HG03342 (cell line): ENCODE measurements at regions not wholly inside any gene's neighbourhood (a gene's known extent, or its start where the extent isn't known, plus 50 kb on each side); places are given as distances from the start of the nearest gene placed in this dataset.
"Not testable (repeated sequence)": the region's sequence is repeated elsewhere in the genome, so short reads cannot be mapped to it uniquely, and the experiment has no call there.

Source experiments
- ATAC-seq: cut with Tn5 transposase; IDR thresholded peaks from one replicate; pipeline ENCODE4 v1.9.1; 2021; ENCODE audit warnings: mild to moderate bottlenecking, moderate library complexity; ENCODE audit not compliant: unreplicated experiment

- no peak for ATAC-seq
These were observed 2004.6 kb upstream of the WWC1 start for GRCh38 chr5:166286832-166287231.

GRCh38 chr5:166287866-166288265 lies 2003.6 kb upstream of the WWC1 start:
- no peak for ATAC-seq

- ATAC-seq, result not testable (repeated sequence)
These were observed 1999.6 kb upstream of the WWC1 start for GRCh38 chr5:166291800-166292199.

- ATAC-seq, result no peak
These were observed 1997.6 kb upstream of the WWC1 start for GRCh38 chr5:166293892-166294291.

GRCh38 chr5:166302166-166302565 lies 1989.3 kb upstream of the WWC1 start:
- ATAC-seq, result no peak

- no peak for ATAC-seq
These were observed 1974.0 kb upstream of the WWC1 start for GRCh38 chr5:166317425-166317824.

GRCh38 chr5:166320920-166321480 lies 1970.4 kb upstream of the WWC1 start:
- no peak for ATAC-seq

GRCh38 chr5:166324372-166324771 lies 1967.1 kb upstream of the WWC1 start:
- no peak for ATAC-seq

GRCh38 chr5:166329149-166329800 lies 1962.2 kb upstream of the WWC1 start:
- no peak for ATAC-seq

GRCh38 chr5:166330036-166330435 lies 1961.4 kb upstream of the WWC1 start:
- ATAC-seq, result no peak

- no peak for ATAC-seq
These were observed 1959.9 kb upstream of the WWC1 start for GRCh38 chr5:166331521-166331920.

- no peak for ATAC-seq
These were observed 1952.6 kb upstream of the WWC1 start for GRCh38 chr5:166338801-166339200.

- ATAC-seq, result no peak
These were observed 1951.4 kb upstream of the WWC1 start for GRCh38 chr5:166340039-166340438.

GRCh38 chr5:166341740-166342337 lies 1949.6 kb upstream of the WWC1 start:
- no peak for ATAC-seq

- no peak for ATAC-seq
These were observed 1949.0 kb upstream of the WWC1 start for GRCh38 chr5:166342402-166342801.

GRCh38 chr5:166346726-166347374 lies 1944.6 kb upstream of the WWC1 start:
- no peak for ATAC-seq

- no peak for ATAC-seq
These were observed 1942.4 kb upstream of the WWC1 start for GRCh38 chr5:166349046-166349445.

GRCh38 chr5:166353580-166353979 lies 1937.9 kb upstream of the WWC1 start:
- ATAC-seq, result no peak

GRCh38 chr5:166354332-166354731 lies 1937.1 kb upstream of the WWC1 start:
- ATAC-seq, result no peak

- no peak for ATAC-seq
These were observed 1935.3 kb upstream of the WWC1 start for GRCh38 chr5:166356096-166356495.

GRCh38 chr5:166358127-166358830 lies 1933.2 kb upstream of the WWC1 start:
- no peak for ATAC-seq
